NCI-H69 (cell line): ENCODE measurements at regions not wholly inside any gene's neighbourhood (a gene's known extent, or its start where the extent isn't known, plus 50 kb on each side); places are given as distances from the start of the nearest gene placed in this dataset.

ENCODE experiments used
- DNase-seq: peaks from one replicate; lab custom pipeline; 2025; lab: John Stamatoyannopoulos, UW

GRCh38 chr3:177569193-177569592 lies 371.9 kb upstream of the TBL1XR1 start:
- DNase-seq, result peak; percentile 21

GRCh38 chr3:177569875-177570657 lies 372.8 kb upstream of the TBL1XR1 start:
- peak; percentile 99 for DNase-seq

- no peak for DNase-seq
Measured at GRCh38 chr3:177571271-177571943, 374.1 kb upstream of the TBL1XR1 start.

GRCh38 chr3:177571944-177572315 lies 374.6 kb upstream of the TBL1XR1 start:
- peak; percentile 14 for DNase-seq

GRCh38 chr3:177574222-177574856 lies 377.1 kb upstream of the TBL1XR1 start:
- DNase-seq, result peak; percentile 78

- no peak for DNase-seq
Measured at GRCh38 chr3:177576746-177577145, 379.5 kb upstream of the TBL1XR1 start.

- DNase-seq, result no peak
Measured at GRCh38 chr3:177578488-177578887, 381.2 kb upstream of the TBL1XR1 start.

- DNase-seq, result no peak
Measured at GRCh38 chr3:177579419-177579818, 382.1 kb upstream of the TBL1XR1 start.

- DNase-seq, result no peak
Measured at GRCh38 chr3:177580437-177580836, 383.2 kb upstream of the TBL1XR1 start.

GRCh38 chr3:177585271-177585670 lies 388.0 kb upstream of the TBL1XR1 start:
- DNase-seq, result no peak

GRCh38 chr3:177589041-177589650 lies 391.9 kb upstream of the TBL1XR1 start:
- no peak for DNase-seq

GRCh38 chr3:177589911-177590381 lies 392.7 kb upstream of the TBL1XR1 start:
- peak; percentile 91 for DNase-seq

GRCh38 chr3:177590826-177591225 lies 393.5 kb upstream of the TBL1XR1 start:
- DNase-seq, result peak; percentile 20

- peak; percentile 55 for DNase-seq
Measured at GRCh38 chr3:177591379-177591778, 394.1 kb upstream of the TBL1XR1 start.

GRCh38 chr3:177594096-177594495 lies 396.8 kb upstream of the TBL1XR1 start:
- no peak for DNase-seq

- no peak for DNase-seq
Measured at GRCh38 chr3:177595530-177596188, 398.4 kb upstream of the TBL1XR1 start.

GRCh38 chr3:177596248-177596815 lies 399.1 kb upstream of the TBL1XR1 start:
- peak; percentile 67 for DNase-seq

GRCh38 chr3:177596816-177597271 lies 399.6 kb upstream of the TBL1XR1 start:
- peak; percentile 86 for DNase-seq

GRCh38 chr3:177597311-177598096 lies 400.2 kb upstream of the TBL1XR1 start:
- DNase-seq, result peak; percentile 96

- no peak for DNase-seq
Measured at GRCh38 chr3:177598097-177598833, 401.0 kb upstream of the TBL1XR1 start.
